ENCODE measurements at regions not wholly inside any gene's neighbourhood (a gene's known extent, or its start where the extent isn't known, plus 50 kb on each side); places are given as distances from the start of the nearest gene placed in this dataset.

- no peak for DNase-seq (ENCODE audit: low read depth)
These were observed 121.3 kb upstream of the IPO9 start for GRCh38 chr1:201707656-201708055.

- no peak for DNase-seq (ENCODE audit: low read depth)
These were observed 120.9 kb upstream of the IPO9 start for GRCh38 chr1:201708085-201708512.

GRCh38 chr1:201708691-201709090, 120.3 kb upstream of the IPO9 start:
- DNase-seq (ENCODE audit: low read depth), result no peak

GRCh38 chr1:201709564-201710295, 119.2 kb upstream of the IPO9 start:
- peak; percentile 60 for DNase-seq (ENCODE audit: low read depth)

- no peak for DNase-seq (ENCODE audit: low read depth)
These were observed 118.0 kb upstream of the IPO9 start for GRCh38 chr1:201710632-201711597.

GRCh38 chr1:201711811-201712210, 117.1 kb upstream of the IPO9 start:
- DNase-seq (ENCODE audit: low read depth), result no peak

- no peak for DNase-seq (ENCODE audit: low read depth)
These were observed 116.4 kb upstream of the IPO9 start for GRCh38 chr1:201712387-201713085.

- peak; percentile 99 for DNase-seq (ENCODE audit: low read depth)
These were observed 115.7 kb upstream of the IPO9 start for GRCh38 chr1:201713086-201713810.

- peak; percentile 100 for DNase-seq (ENCODE audit: low read depth)
These were observed 114.2 kb upstream of the IPO9 start for GRCh38 chr1:201714542-201715329.

- no peak for DNase-seq (ENCODE audit: low read depth)
These were observed 113.6 kb upstream of the IPO9 start for GRCh38 chr1:201715351-201715750.

- DNase-seq (ENCODE audit: low read depth), result no peak
These were observed 112.9 kb upstream of the IPO9 start for GRCh38 chr1:201715801-201716741.

GRCh38 chr1:201716742-201717135, 112.2 kb upstream of the IPO9 start:
- no peak for DNase-seq (ENCODE audit: low read depth)

GRCh38 chr1:201717286-201717685, 111.7 kb upstream of the IPO9 start:
- no peak for DNase-seq (ENCODE audit: low read depth)

GRCh38 chr1:201718346-201719202, 110.4 kb upstream of the IPO9 start:
- no peak for DNase-seq (ENCODE audit: low read depth)

- no peak for DNase-seq (ENCODE audit: low read depth)
These were observed 109.0 kb upstream of the IPO9 start for GRCh38 chr1:201719812-201720521.

- no peak for DNase-seq (ENCODE audit: low read depth)
These were observed 108.5 kb upstream of the IPO9 start for GRCh38 chr1:201720522-201720844.
